GM19395 (cell line): ENCODE measurements at regions not wholly inside any gene's neighbourhood (a gene's known extent, or its start where the extent isn't known, plus 50 kb on each side); places are given as distances from the start of the nearest gene placed in this dataset.

Source experiments
- ATAC-seq: cut with Tn5 transposase; IDR thresholded peaks from one replicate; pipeline ENCODE4 v1.9.1; 2021; ENCODE audit warnings: mild to moderate bottlenecking, moderate library complexity; ENCODE audit not compliant: unreplicated experiment

DNA sequence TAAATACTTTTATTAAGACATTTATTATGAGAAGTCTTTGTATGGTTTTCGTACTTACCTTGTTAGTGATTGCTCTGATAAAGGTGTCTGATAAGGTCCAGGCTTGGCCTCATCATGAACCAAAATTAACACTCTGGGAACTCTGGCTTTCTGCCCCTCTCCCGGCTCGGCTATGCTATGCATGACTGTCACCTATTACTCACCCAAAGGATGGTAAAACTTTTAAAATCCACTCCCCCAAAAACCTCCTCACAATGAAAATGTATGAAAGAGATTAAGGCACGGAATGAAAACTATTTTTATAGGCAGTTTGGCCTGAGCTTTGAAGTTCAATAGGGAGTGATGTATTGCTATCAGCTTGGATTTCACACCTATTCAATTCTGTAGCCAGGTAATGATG is 217.3 kb upstream of the TBX3 start:
- ATAC-seq: no peak

DNA sequence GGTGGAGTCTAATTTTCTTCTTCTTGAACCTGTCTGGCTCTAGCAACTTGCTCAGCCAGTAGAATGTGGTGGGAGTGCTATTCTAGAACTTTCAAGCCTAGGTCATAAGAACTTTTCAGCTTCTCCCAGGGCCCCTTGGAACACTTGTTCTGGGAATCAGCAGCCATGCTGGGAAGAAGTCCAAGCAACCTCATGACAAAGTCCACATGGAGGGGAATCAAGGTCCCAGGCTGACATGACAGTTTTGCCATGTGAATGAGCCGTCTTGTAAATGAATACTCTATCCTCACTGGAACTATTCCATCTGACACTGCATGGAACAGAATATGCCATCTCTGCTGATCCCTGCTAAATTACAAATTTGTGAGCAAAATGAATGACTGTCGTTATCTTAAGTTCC is 214.2 kb upstream of the TBX3 start:
- no peak for ATAC-seq

DNA sequence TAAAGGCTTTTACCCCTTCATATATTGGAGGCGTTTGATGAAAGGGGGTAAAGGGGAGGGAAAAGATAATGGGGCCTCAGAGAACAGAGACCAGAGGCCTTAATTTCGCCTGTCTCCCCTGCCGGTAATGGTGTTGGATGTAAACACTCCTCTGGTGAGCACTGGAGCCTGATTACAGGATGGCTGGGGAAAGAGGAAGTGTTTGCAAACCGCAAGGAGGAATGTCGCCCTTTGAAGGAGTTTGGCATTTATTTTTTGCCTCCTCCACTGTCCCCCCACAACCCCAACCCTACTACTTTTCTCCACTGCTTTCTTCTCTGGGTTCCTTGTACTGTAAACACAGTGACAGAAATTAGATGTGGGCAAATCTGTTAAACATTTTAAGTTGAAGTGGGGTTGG is 211.9 kb upstream of the TBX3 start:
- ATAC-seq: no peak

DNA sequence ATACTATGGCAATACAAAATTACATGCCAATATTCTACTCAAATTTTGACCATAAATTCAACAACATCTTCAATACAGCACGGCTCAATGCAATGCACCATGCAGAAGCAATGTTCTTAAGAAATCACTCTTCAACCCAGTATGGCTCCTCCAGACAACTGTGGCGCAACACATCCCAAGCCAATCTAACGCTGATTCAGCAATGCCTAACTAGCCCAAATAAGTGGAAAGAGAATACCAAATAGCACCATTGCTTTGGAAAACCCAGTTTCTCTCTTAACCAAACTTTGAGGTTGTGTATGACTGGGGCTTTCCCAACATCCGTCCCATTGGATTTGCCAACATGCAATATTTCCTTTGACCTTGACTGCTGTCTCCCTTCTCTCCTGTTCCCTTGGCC is 211.1 kb upstream of the TBX3 start:
- ATAC-seq: no peak

DNA sequence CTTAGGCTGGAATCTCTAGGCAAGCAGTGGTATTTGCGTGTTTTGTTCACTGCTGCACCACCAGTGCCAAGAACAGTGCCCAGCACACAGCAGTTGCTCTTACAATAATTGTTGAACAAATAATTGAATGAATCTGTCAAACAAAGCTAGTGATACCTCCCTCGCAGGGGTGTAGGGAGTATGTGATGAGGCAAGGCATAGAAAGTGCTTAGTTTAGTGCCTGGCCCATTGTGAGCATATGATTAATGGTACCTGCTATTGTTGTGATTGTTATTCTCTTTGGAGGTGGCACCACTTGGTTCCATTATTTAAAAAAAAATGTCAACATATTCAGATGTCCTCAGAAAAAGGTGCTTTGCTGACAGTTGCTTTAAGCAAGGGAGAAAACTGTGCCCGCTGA is 210.1 kb upstream of the TBX3 start:
- ATAC-seq: no peak

DNA sequence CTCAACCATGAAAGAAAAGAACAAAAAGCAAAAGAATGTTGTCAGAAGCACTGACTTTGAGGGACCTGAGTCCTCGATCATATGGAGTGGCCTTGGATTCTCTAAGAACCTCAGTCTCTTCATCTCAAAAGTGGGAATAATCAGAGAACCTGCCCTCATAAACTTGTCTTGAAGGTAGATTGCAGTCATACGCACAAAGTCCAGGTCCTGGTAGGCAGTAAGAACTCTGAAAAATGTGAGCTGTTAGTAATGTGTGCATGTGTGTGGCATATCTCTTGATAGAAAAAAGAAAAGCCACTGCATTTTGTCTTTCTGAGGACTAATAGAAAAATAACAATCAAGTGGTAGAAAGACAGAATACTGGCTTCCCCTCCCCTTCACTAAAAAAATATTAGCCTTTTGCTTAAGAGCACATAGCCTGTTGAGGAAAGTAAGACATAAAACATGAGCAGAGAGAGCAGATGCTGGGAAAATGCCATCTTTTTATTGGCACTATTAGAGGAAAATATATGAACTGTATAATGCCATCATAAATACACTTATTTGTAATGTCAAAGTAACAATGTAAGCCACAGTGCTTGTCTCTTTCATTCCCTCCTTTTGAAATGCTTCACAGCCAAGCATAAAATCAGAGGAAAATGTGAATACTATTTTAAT is 205.1 kb upstream of the TBX3 start:
- no peak for ATAC-seq

DNA sequence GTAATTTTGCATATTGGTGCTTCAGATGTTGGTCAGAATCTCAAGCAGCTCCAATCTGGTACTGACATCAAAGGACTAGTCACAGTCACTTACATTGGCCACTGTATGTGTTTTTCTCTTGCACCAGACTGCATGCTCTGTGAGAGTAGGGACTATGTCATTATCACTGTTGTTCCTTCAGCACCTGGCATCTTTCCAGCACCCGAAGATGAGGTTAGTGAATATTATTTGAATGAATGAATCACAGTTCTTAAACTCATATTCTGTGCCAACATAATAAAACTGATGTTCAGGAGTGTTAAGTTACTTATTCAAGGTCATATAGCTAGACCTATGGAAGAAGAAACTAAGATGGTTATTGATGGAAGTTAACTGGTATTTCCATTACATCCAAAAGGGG is 204.5 kb upstream of the TBX3 start:
- no peak for ATAC-seq

DNA sequence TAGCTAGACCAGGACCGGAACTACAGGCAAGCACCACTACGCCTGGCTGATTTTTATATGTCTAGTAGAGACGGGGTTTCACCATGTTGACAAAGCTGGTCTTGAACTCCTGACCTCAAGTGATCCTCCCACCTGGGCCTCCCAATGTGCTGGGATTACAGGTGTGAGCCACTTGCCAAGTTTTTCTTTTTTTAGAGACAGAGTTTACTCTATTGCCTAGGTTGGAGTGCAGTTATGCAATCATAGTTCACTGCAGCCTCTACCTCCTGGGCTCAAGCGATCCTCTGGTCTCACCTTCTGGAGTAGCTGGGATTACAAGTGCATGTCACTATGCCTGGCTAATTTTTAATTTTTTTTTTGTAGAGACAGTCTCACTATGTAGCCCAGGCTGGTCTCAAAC is 201.5 kb upstream of the TBX3 start:
- ATAC-seq: no peak

DNA sequence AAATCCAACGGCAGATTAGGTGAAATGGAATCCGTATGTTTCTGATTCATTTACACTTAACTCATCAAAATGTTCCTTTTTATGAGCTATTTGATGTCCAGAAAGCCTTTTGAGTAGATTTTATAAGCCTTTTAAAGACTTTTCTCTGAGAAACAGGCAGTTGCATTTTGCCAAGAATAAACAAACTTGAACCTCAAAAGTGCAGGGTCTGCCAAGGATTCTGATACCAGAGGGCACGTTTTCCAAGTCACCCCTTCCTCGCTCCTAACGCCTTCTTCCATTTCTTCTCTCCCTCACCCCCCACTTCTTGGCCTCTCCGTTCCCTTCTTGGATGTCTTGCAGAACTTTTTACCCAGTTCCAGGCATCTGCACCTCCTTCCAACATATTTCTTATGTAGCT is 200.6 kb upstream of the TBX3 start:
- ATAC-seq: no peak

DNA sequence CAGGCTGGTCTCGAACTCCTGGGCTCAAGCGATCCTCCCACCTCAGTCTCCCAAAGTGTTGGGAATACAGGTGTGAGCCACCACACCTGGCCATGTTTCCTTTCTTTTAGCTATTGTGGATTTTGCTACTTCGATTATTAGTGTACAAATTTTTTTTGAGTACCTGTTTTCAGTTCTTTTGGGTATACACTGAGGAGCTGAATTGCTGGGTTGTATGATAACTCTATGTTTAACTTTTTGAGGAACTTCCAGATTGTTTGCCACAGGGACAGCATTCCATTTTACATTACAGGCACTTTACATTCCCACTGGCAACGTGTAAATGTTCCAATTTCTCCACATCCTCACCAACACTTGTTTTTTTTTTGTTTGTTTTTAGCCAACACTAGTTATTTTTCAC is 198.1 kb upstream of the TBX3 start:
- ATAC-seq: no peak

DNA sequence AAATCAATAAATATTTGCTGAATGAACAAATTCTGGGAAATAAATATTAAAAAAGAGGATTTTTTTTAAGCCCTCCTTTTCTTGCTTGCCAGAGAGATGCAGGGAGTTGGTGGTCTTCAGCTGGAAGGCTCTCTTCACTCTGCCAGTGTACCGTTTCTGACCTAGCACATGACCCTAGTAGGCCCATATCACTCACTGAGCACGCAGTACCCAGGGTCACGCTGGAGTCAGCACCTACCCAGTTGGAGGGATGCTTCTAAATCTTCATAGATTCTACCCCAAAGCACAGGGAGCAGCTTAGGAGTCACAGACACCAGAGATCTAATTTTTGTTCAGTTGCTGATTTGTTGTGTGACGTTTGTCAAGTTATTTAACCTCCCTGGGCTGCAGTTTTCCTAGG is 195.4 kb upstream of the TBX3 start:
- no peak for ATAC-seq

DNA sequence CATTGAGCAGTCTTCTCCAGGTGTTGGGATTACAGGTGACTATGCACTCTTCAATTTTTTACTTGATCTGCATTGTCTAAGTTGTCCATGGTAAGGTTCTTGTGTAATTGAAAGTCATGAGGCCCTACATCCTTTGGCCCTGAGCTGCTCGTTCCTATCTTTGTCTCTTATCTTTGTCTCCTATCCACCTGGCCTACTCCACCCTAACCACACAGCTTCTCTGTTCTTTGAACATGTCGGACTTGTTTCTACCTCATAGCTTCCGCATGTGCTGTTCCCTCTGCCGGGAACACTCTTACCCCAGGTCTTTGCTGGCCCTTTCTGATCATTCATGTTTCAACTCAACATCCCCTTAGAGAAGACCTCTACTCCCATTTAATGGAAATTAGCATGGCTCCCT is 194.8 kb upstream of the TBX3 start:
- no peak for ATAC-seq

DNA sequence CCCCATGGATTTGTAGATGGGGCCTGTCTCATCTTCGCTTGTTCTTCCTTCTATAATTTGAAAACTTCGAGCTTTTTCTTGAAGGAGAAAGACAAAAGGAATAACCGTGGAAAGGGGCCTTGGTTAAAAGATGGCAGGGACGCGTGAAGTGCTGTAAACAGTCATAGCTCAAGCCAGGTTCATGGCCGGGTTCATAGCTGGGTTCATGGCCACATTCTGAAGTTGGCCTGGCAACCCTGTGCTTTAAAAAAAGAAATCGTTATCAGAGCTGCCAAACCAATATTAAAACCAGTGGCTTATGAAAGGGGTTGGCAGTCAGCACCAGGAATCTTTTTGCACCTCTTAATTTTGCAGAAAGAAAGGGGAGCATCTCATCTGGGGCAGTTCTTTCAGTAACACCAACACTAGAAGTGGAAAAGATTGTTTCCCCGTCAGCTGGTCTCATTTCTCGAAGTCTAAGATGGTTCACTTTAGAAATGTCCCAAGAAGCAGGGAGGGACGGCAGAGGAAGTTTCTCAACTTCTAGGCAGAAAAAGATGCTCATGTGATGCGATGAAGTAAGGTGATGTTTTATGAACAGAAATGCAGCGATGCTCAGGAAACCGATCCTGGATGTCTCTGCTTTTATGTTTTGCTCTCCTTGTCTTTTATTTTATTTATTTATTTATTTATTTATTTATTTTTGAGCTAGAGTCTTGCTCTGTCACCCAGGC is 193.1 kb upstream of the TBX3 start:
- ATAC-seq: no peak

DNA sequence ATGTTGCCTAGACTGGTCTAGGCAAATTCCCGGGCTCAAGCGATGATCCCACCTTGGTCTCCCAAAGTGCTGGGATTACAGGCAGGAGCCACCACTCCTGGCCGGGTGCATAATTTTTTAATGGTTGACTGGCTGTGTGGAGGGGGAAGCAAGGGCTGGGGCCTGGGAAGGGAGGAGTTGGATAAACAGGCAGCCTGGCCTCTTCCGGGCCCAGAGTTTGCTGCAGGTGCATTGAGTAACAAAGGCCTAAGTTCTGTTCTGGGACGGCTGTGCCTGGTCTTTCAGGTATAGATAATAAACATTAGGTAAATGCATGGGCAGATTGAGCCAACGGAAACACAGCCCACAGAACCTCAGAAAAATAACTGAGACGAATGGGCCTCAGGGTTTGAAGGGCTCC is 191.3 kb upstream of the TBX3 start:
- ATAC-seq: no peak

DNA sequence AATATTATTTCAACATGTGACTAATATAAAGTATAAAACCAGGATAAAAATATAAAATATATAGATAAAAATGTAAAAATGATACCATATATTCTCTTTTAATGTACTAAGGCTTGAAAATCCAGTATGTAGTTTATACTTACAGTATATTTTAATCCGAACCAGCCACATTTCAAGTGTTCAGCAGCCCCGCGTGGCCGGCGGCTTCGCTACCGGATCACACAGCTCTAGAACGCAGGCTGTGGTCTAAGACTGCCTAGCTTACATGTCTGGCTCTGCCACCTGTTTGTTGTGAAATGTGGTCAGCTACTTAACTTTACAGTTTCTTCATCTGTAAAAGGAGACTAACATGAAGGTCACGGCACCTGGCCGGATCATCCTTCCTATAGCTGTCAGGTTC is 189.7 kb upstream of the TBX3 start:
- ATAC-seq: no peak

DNA sequence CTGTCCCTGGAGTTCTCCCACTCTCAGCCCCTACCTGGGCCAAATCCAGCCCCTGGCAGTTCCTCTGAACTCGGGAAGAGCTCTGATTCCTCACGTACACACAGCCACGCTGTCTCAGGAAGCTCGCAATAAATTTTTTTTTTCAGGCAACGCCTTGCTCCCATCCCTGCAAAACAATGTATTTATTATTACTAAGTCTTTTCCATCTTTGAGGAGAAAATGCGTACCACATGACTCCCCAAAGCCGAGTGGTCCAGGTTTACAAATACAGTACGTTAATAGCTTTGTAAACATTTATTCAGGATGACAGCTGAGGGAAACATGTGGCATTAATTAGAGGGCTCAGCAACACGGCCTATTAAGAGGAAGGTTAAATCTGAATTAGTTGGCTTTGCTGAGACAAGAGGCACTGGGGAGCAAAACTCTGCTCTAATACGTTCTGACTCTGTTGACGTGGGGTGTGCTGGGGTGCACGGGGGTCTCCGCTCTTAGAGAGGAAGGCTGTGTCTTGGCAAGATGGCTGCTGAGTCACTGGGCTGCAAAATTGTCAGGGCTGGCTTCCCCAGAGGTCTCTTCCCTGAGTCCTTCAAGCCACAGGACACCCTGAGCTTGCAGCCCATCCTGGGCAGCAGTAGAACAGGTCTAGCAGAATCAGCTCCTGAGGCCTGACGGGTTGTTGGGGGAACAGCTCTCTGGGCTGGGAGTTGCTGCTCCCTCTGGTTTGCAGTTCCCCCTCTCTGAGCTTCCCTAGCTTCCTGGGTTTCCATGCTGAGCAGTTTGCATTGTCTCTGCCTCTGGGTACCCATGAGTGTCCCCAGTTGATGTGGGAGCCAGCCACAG is 185.2 kb upstream of the TBX3 start:
- ATAC-seq: no peak

DNA sequence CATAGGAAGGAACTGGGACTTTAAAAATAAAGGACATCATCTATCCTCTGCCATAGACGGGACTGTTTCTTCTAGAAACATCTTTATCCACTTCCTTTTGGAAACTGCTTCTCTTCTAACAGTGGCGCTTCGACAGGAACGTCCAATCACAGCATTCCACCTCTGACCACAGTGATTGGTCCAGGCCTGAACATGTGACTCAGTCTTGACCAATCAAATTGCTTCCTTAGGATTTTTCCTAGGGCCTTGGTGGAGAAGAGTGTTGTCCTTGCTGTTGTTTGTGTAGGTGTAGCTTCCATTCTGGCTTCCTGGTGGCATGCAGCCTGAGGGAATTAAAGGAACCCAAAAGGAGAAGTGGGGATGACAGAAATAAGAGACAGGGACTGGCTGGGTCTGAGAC is 182.4 kb upstream of the TBX3 start:
- ATAC-seq: no peak

DNA sequence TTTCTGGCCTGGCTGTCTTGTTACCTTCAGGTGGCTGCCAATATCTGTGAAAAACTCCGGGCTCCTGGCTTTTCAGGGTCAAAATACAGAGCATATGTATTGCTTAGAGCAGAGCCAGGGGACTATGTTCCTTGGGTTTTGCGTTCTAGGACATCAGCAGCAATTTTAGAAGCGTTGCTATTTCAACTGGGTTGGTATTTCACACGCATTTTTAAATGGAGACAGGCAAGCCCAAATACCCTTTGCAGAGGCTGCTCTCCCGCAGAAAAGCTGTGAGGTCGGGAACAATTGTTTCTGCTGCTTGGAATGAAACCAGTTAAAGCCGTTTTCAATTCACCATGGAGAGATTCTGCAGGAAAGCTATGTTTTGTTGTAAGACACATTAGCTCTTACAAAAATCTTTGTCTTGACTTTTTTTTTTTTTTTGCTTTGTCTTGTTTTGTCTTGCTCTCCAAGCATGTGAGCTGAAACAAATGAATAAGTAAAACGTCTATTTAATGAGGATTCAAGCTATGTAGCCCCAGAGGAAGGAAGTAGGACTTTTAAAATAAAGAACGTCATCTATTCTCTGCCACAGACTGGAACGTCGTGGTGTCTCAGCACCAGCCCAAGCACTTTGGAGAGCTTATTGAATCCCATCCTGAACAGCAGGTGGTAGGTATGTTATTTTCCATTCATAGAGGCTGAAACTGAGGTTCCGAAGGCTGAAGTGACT is 181.0 kb upstream of the TBX3 start:
- ATAC-seq: no peak

DNA sequence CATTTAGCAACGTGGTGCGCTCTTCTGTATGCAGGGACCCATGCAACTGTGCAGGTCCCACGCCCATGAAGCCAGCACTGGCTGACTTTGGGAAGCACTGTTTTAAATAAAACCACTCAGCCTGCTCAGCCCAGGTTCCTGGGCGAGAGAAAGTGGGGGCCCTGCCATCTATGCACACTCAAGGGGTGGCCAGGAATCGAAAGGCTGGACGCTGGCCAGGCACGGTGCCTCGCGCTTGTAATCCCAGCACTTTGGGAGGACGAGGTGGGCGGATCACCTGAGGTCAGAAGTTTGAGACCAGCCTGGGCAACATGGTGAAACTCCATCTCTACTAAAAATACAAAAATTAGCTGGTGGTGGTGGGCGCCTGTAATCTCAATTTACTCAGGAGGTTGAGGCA is 179.9 kb upstream of the TBX3 start:
- ATAC-seq: no peak

DNA sequence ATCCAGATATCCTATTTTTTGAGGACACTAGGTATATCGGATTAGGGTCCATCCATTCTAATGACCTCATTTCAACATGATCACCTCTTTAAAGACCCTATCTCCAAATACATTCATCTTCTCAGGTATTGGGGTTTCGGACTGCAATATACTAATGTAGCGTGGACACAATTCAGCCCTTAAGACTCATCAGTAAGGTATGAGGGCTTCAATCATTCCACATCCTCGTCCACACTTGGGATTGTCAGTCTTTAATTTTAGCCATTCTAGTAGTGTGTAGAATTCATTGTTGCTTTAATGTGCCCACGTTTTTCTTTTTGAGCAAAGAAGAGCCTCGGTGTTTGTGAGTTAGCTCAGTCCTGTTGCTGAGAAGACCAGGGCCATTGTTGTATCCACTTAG is 177.0 kb upstream of the TBX3 start:
- ATAC-seq: no peak

DNA sequence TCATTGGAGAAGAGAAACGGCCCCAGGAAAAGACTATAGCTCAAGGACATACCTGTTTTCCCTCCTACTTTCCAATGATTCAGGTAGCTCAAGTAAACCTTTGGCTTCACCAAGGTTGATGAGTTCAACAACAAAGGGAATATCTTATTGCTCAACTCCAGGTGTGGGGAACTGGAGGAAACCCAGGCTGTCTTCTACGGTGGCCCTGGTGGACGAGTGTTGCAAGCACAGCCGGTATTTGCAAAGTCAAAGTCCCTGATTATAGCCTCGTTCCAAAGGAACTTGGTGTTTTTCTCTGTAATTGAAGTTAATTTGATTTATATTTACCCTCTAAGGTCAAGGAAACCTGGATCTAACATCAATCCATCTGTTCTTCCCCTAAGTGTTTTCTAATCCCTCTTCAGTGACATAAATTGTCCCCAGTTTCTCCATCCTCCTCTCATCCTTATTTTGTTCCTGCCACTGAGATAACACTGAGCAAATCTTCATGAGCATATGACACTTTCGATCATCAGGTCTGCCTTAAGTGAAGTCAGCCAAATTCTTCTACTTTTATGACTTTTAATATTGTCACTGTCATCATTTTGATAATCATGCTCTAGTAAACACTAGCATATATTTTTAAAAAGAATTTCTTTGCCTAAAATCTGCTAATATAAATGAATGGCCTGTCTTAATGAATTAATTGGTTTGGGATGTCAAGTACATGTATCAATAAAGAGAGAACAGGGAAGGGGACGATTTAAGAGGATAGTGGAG is 174.6 kb upstream of the TBX3 start:
- no peak for ATAC-seq
